Vagina (tissue), 2 donors: ENCODE measurements at regions not wholly inside any gene's neighbourhood (a gene's known extent, or its start where the extent isn't known, plus 50 kb on each side); places are given as distances from the start of the nearest gene placed in this dataset.

ENCODE experiments used
- DNase-seq, 2 donors: peaks; one replicate each; pipeline ENCODE4 v3.0.0-alpha.2; 2017; ENCODE audit errors: extremely low spot score in 2 of 2
- H3K27ac ChIP-seq: fragments of 200-600 bp; sonication (generic); one replicate; pipeline ENCODE4 v1.5.1; 2019
- H3K27me3 ChIP-seq: fragments of 200-600 bp; sonication (generic); one replicate; pipeline ENCODE4 v1.5.1; 2019
- H3K36me3 ChIP-seq, 2 donors: fragments of 200-600 bp; sonication (generic); one replicate each; pipeline ENCODE4 v1.5.1; 2017 to 2019
- H3K4me1 ChIP-seq: fragments of 200-600 bp; sonication (generic); one replicate; pipeline ENCODE4 v1.5.1; 2019
- H3K4me3 ChIP-seq, 2 donors: fragments of 200-600 bp; sonication (generic); 1 replicate in 1 of 2; 2 replicates in 1 of 2; pipeline ENCODE4 v1.5.1; 2016 to 2019
- H3K9me3 ChIP-seq: fragments of 200-600 bp; sonication (generic); one replicate; pipeline ENCODE4 v1.5.1; 2019
- CTCF ChIP-seq, 3 experiments: fragments of 450-650 bp in 2 of 3; fragments of 200-600 bp in 1 of 3; sonication (generic) in 1 of 3; IDR thresholded peaks; one replicate each; pipeline ENCODE4 v1.5.1; 2017 to 2019; ENCODE audit warnings: antibody characterized with exemption in 3 of 3, mild to moderate bottlenecking in 2 of 3, moderate library complexity in 2 of 3
- POLR2A ChIP-seq, 2 donors: fragments of 450-650 bp; IDR thresholded peaks; one replicate each; pipeline ENCODE4 v1.6.1; 2017; ENCODE audit warnings: antibody characterized with exemption in 2 of 2, mild to moderate bottlenecking in 2 of 2, moderate library complexity in 2 of 2
- POLR2AphosphoS5 ChIP-seq, 2 donors: sonication (generic); formaldehyde crosslinking; IDR thresholded peaks; one replicate each; pipeline ENCODE4 v1.9.0; 2017; ENCODE audit warnings: antibody characterized with exemption in 2 of 2, mild to moderate bottlenecking in 2 of 2, low read depth in 1 of 2; ENCODE audit not compliant: insufficient read depth in 1 of 2
- intact Hi-C: fragments of 100-400 bp; cut with DNase I; formaldehyde crosslinking; loops from one replicate; pipeline ENCODE4 v1.15.1; 2023

- H3K9me3 ChIP-seq: no peaks in the 10 kb centered on the region
- H3K4me3 ChIP-seq: no peak overlapping the region
- intact Hi-C loops: no loop called here
- H3K27me3 ChIP-seq: no peaks in the 10 kb centered on the region
- no peak for DNase-seq
- H3K4me1 ChIP-seq: no peaks in the 10 kb centered on the region
- no peaks in the 10 kb centered on the region for H3K36me3 ChIP-seq
- no peak overlapping the region for H3K27ac ChIP-seq
- TF ChIP-seq POLR2AphosphoS5 (IDR thresholded peaks at IDR 0.05; ENCODE audit: insufficient read depth in 1 of 2, low read depth in 1 of 2): no peak
- no peak for TF ChIP-seq CTCF (IDR thresholded peaks at IDR 0.05)
- no peak for TF ChIP-seq POLR2A (IDR thresholded peaks at IDR 0.05)
Measured at GRCh38 chr18:25604894-25605597, 253.1 kb upstream of the ZNF521 start.

- H3K27me3 ChIP-seq: no peaks in the 10 kb centered on the region
- no peaks in the 10 kb centered on the region for H3K4me1 ChIP-seq
- no peak overlapping the region for H3K27ac ChIP-seq
- TF ChIP-seq POLR2A (IDR thresholded peaks at IDR 0.05) (no peak), POLR2AphosphoS5 (IDR thresholded peaks at IDR 0.05; ENCODE audit: insufficient read depth in 1 of 2, low read depth in 1 of 2) (no peak), CTCF (IDR thresholded peaks at IDR 0.05) (no peak)
- no peak overlapping the region for H3K4me3 ChIP-seq
- DNase-seq: no peak
- intact Hi-C loops: no loop called here
- no peaks in the 10 kb centered on the region for H3K36me3 ChIP-seq
- no peaks in the 10 kb centered on the region for H3K9me3 ChIP-seq
Measured at GRCh38 chr18:25604196-25604893, 252.4 kb upstream of the ZNF521 start.

- intact Hi-C loops: no loop called here
- no peak for DNase-seq
- TF ChIP-seq POLR2AphosphoS5 (IDR thresholded peaks at IDR 0.05; ENCODE audit: insufficient read depth in 1 of 2, low read depth in 1 of 2): no peak
- no peak for TF ChIP-seq CTCF (IDR thresholded peaks at IDR 0.05)
- TF ChIP-seq POLR2A (IDR thresholded peaks at IDR 0.05): no peak
- H3K4me3 ChIP-seq: no peak overlapping the region
- no peaks in the 10 kb centered on the region for H3K4me1 ChIP-seq
- no peaks in the 10 kb centered on the region for H3K36me3 ChIP-seq
- no peaks in the 10 kb centered on the region for H3K9me3 ChIP-seq
- no peak overlapping the region for H3K27ac ChIP-seq
- no peaks in the 10 kb centered on the region for H3K27me3 ChIP-seq
Measured at GRCh38 chr18:25599443-25599842, 247.5 kb upstream of the ZNF521 start.

GRCh38 chr18:25597476-25597875 is 245.5 kb upstream of the ZNF521 start:
- intact Hi-C loops: no loop called here
- TF ChIP-seq CTCF (IDR thresholded peaks at IDR 0.05) (no peak), POLR2A (IDR thresholded peaks at IDR 0.05) (no peak), POLR2AphosphoS5 (IDR thresholded peaks at IDR 0.05; ENCODE audit: insufficient read depth in 1 of 2, low read depth in 1 of 2) (no peak)
- H3K27ac ChIP-seq: no peak overlapping the region
- H3K36me3 ChIP-seq: no peaks in the 10 kb centered on the region
- no peak overlapping the region for H3K4me3 ChIP-seq
- H3K4me1 ChIP-seq: no peaks in the 10 kb centered on the region
- DNase-seq: no peak
- no peaks in the 10 kb centered on the region for H3K9me3 ChIP-seq
- H3K27me3 ChIP-seq: no peaks in the 10 kb centered on the region
